Chondrocyte (in vitro differentiated cells): ENCODE measurements at regions not wholly inside any gene's neighbourhood (a gene's known extent, or its start where the extent isn't known, plus 50 kb on each side); places are given as distances from the start of the nearest gene placed in this dataset.
A peak's percentile ranks its signal among the peaks of the same experiment; 100 is the strongest.

Experiments
- DNase-seq: peaks from one replicate; pipeline ENCODE4 v3.0.0; 2021; ENCODE audit warnings: mixed read lengths, low spot score
- H3K27ac Mint-ChIP-seq: one replicate; pipeline ENCODE4 v1.8.0; 2021; ENCODE audit warnings: mild to moderate bottlenecking, moderate library complexity, mixed read lengths; ENCODE audit not compliant: unreplicated experiment
- H3K27me3 Mint-ChIP-seq: 2 replicates; pipeline ENCODE4 v1.8.0; 2021; ENCODE audit warnings: low read depth, mixed read lengths
- H3K36me3 Mint-ChIP-seq: 2 replicates; pipeline ENCODE4 v1.8.0; 2021; ENCODE audit warnings: low read depth, mixed read lengths
- H3K4me1 Mint-ChIP-seq: 2 replicates; pipeline ENCODE4 v1.8.0; 2021; ENCODE audit warnings: low read depth, mild to moderate bottlenecking, mixed read lengths
- H3K4me3 Mint-ChIP-seq: one replicate; pipeline ENCODE4 v1.8.0; 2021; ENCODE audit warnings: mild to moderate bottlenecking, moderate library complexity, mixed read lengths; ENCODE audit not compliant: unreplicated experiment
- H3K9me3 Mint-ChIP-seq: 2 replicates; pipeline ENCODE4 v1.8.0; 2021; ENCODE audit warnings: low read depth, mixed read lengths
- TF ChIP-seq, protein P1 (sequence below): fragments of 200-600 bp; sonication (generic); IDR thresholded peaks from 2 replicates; pipeline ENCODE4 v1.5.0; 2021; ENCODE audit warnings: antibody characterized with exemption, mild to moderate bottlenecking, moderate library complexity

DNA sequence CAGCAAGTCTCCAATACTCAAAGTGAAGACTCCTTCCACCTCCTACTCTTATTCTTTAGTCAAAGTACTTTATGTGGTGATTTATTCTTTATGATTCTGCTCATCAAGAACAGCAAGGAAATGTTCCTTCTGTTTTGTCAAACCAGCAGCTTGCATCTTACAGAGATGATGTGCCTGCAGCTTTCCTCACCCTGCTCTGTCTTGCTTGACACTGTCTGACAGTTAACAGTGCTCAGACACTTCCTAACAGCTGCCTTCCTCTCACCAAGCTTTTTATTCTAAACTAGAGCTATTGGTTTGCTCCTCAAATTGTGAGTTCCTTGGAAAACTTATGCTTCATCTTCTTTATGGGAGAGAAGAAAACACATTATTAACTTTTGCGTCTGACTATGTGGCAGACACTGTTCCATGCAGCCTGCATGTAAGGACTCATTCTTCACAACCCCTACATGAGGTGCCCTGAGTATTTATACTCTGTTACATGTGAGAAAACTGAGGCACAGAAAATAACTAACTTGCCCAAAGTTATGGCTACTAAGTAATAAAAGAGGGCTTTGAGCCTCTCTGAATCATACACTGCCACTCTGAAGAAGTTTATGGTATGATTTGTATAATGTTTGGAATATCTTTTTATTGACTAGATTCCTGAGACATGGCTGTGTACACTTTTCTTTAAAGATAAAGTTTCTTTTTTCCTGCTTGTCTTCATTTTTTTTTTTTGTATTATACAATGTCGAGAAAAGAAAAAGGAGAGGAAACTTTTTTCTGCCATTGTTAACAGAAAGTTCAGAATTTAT lies 723.3 kb upstream of the DDX18 start:
- no peaks in the 10 kb centered on the region for H3K9me3 Mint-ChIP-seq
- no peak overlapping the region for H3K4me3 Mint-ChIP-seq
- TF ChIP-seq, protein P1, sequence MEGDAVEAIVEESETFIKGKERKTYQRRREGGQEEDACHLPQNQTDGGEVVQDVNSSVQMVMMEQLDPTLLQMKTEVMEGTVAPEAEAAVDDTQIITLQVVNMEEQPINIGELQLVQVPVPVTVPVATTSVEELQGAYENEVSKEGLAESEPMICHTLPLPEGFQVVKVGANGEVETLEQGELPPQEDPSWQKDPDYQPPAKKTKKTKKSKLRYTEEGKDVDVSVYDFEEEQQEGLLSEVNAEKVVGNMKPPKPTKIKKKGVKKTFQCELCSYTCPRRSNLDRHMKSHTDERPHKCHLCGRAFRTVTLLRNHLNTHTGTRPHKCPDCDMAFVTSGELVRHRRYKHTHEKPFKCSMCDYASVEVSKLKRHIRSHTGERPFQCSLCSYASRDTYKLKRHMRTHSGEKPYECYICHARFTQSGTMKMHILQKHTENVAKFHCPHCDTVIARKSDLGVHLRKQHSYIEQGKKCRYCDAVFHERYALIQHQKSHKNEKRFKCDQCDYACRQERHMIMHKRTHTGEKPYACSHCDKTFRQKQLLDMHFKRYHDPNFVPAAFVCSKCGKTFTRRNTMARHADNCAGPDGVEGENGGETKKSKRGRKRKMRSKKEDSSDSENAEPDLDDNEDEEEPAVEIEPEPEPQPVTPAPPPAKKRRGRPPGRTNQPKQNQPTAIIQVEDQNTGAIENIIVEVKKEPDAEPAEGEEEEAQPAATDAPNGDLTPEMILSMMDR: no peak
- no peaks in the 10 kb centered on the region for H3K27me3 Mint-ChIP-seq
- H3K36me3 Mint-ChIP-seq: no peaks in the 10 kb centered on the region
- H3K27ac Mint-ChIP-seq: no peak overlapping the region
- no peaks in the 10 kb centered on the region for H3K4me1 Mint-ChIP-seq
- DNase-seq: no peak

GRCh38 chr2:117101613-117102012 lies 712.9 kb upstream of the DDX18 start:
- Mint-ChIP-seq H3K9me3 (peaks cover 8% of the 10 kb centered on the region), H3K4me3 (no peak overlapping the region), H3K27me3 (no peaks in the 10 kb centered on the region), H3K36me3 (no peaks in the 10 kb centered on the region), H3K27ac (no peak overlapping the region), H3K4me1 (no peaks in the 10 kb centered on the region)
- DNase-seq: no peak
- TF ChIP-seq, protein P1: no peak

DNA sequence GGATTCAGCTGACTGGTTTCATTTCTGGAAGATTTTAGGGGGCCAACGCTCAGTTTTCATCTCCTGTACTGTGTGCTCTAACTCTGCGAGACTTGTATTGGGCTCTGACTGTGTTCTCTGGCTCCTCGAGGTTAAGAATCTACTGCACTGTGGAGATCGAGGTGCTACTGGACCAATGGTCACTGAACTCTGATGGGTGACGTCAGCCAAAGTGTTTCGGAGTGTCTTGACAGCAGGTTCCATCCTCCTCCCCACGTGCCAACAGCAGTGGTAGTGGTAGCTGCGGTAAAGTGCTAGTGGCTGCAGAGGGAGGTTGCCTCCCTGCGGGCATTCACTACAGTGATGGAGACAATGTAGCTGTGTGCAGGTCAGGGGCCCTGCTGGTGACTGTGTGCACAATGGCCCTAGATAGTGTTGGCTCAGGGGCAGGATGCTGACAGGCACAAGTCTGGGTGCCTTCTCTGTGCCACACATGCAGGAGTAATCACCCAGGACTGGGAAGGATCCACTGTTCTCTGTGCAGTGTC lies 705.7 kb upstream of the DDX18 start:
- TF ChIP-seq, protein P1: no peak
- Mint-ChIP-seq H3K27ac (no peak overlapping the region), H3K36me3 (no peaks in the 10 kb centered on the region), H3K9me3 (peaks cover 31% of the 10 kb centered on the region), H3K4me3 (no peak overlapping the region), H3K27me3 (no peaks in the 10 kb centered on the region), H3K4me1 (no peaks in the 10 kb centered on the region)
- DNase-seq: peak; percentile 55

DNA sequence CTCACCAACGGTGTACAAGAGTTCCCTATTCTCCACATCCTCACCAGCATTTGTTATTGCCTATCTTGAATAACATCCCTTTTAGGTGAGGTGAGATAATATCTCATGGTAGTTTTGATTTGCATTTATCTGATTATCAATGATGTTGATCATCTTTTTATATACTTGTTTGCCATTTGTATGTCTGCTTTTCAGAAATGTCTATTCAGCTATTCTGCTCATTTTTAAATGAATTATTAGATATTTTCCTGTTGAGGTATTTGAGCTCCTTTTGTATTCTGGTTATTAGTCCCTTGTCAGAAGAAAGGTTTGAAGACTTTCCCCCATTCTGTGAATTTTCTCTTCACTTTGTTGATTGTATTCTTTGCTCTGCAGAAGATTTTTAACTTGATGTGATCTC lies 695.5 kb upstream of the DDX18 start:
- TF ChIP-seq, protein P1: no peak
- no peak overlapping the region for H3K4me3 Mint-ChIP-seq
- no peaks in the 10 kb centered on the region for H3K27me3 Mint-ChIP-seq
- H3K4me1 Mint-ChIP-seq: no peaks in the 10 kb centered on the region
- H3K9me3 Mint-ChIP-seq: no peaks in the 10 kb centered on the region
- DNase-seq: no peak
- H3K27ac Mint-ChIP-seq: no peak overlapping the region
- no peaks in the 10 kb centered on the region for H3K36me3 Mint-ChIP-seq

GRCh38 chr2:117123362-117123761 lies 691.1 kb upstream of the DDX18 start:
- no peaks in the 10 kb centered on the region for H3K4me1 Mint-ChIP-seq
- H3K27ac Mint-ChIP-seq: no peak overlapping the region
- H3K27me3 Mint-ChIP-seq: no peaks in the 10 kb centered on the region
- H3K36me3 Mint-ChIP-seq: no peaks in the 10 kb centered on the region
- TF ChIP-seq, protein P1: no peak
- no peaks in the 10 kb centered on the region for H3K9me3 Mint-ChIP-seq
- H3K4me3 Mint-ChIP-seq: no peak overlapping the region
- DNase-seq: no peak
